ENCODE measurements at regions not wholly inside any gene's neighbourhood (a gene's known extent, or its start where the extent isn't known, plus 50 kb on each side); places are given as distances from the start of the nearest gene placed in this dataset.
"Not testable (repeated sequence)": the region's sequence is repeated elsewhere in the genome, so short reads cannot be mapped to it uniquely, and the experiment has no call there.

DNA sequence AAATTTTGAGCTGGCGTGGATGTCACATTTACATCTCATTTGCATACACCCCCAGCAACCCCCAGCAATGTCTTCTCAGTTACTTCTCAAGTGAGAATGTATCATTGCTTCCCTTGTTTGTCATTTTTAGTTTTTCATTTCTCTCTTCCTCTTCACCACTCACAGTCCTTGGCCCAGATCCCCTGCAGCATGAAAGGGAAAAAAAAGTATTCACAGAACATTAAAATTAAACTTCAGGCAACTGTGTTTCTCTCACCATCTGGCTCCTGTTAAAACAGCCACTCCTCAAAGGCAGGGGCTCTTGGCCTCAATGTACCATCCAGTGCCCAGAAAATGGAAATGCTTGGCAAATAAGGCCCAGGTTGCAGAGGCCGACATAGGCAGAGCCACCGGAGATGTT is 126.8 kb downstream of the CTNND1 start:
- Histone ChIP-seq H3K27ac (ENCODE audit: low read depth in 1 of 2, low read length in 2 of 2) (no peak overlapping the region), H3K4me1 (ENCODE audit: insufficient read depth, low read length) (no peaks in the 10 kb centered on the region), H3K36me3 (ENCODE audit: insufficient read depth, low read length) (no peaks in the 10 kb centered on the region), H3K9me3 (ENCODE audit: control insufficient read depth in 1 of 2, insufficient read depth in 1 of 2, low read length in 2 of 2) (no peaks in the 10 kb centered on the region), H3K27me3 (ENCODE audit: control insufficient read depth in 1 of 2, insufficient read depth in 2 of 2, low read length in 2 of 2) (peaks cover 0 to 2% of the 10 kb centered on the region in 2 experiments), H3K4me3 (ENCODE audit: low read length) (no peak overlapping the region)
- H3K9me3 Mint-ChIP-seq, result no peaks in the 10 kb centered on the region
- no peak overlapping the region for H3K27ac Mint-ChIP-seq
- TF ChIP-seq, protein P1, sequence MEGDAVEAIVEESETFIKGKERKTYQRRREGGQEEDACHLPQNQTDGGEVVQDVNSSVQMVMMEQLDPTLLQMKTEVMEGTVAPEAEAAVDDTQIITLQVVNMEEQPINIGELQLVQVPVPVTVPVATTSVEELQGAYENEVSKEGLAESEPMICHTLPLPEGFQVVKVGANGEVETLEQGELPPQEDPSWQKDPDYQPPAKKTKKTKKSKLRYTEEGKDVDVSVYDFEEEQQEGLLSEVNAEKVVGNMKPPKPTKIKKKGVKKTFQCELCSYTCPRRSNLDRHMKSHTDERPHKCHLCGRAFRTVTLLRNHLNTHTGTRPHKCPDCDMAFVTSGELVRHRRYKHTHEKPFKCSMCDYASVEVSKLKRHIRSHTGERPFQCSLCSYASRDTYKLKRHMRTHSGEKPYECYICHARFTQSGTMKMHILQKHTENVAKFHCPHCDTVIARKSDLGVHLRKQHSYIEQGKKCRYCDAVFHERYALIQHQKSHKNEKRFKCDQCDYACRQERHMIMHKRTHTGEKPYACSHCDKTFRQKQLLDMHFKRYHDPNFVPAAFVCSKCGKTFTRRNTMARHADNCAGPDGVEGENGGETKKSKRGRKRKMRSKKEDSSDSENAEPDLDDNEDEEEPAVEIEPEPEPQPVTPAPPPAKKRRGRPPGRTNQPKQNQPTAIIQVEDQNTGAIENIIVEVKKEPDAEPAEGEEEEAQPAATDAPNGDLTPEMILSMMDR (IDR thresholded peaks at IDR 0.05), result no peak
- peaks cover 5% of the 10 kb centered on the region for H3K27me3 Mint-ChIP-seq
- ChIA-PET CTCF (no interaction called here), POLR2A (no interaction called here)
- intact Hi-C loops (cut with DNase I, micrococcal nuclease), result no loop called here
- ATAC-seq (ENCODE audit: poor library complexity) (no peak), DNase-seq (no peak)
- H3K36me3 Mint-ChIP-seq (ENCODE audit: low read depth), result no peaks in the 10 kb centered on the region
- no peak overlapping the region for H3K4me3 Mint-ChIP-seq
- H3K4me1 Mint-ChIP-seq (ENCODE audit: low read depth), result no peaks in the 10 kb centered on the region

DNA sequence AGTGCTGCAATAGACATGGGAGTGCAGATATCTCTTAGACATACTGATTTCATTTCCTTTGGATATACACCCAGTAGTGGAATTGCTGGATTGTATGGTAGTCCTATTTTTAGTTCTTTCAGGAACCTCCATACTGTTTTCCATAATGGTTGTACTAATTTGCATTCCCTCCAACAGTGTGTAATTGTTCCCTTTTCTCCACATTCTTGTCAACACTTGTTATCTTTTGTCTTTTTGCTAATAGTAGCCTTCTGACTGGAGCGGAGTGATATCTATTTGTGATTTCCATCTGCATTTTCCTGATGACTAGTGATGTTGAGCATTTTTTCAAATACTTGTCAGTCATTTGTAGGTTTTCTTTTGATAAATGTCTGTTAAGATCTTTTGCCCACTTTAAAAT is 128.9 kb downstream of the CTNND1 start:
- intact Hi-C loops (cut with DNase I, micrococcal nuclease), result no loop called here
- no peaks in the 10 kb centered on the region for H3K9me3 ChIP-seq (ENCODE audit: control insufficient read depth in 1 of 2, insufficient read depth in 1 of 2, low read length in 2 of 2)
- no peaks in the 10 kb centered on the region for H3K9me3 Mint-ChIP-seq
- no peak overlapping the region for H3K4me3 Mint-ChIP-seq
- H3K36me3 ChIP-seq (ENCODE audit: insufficient read depth, low read length), result no peaks in the 10 kb centered on the region
- H3K27ac ChIP-seq (ENCODE audit: low read depth in 1 of 2, low read length in 2 of 2), result no peak overlapping the region
- CTCF ChIA-PET, result no interaction called here
- no peak overlapping the region for H3K27ac Mint-ChIP-seq
- DNase-seq (no peak), ATAC-seq (ENCODE audit: poor library complexity) (no peak)
- no peaks in the 10 kb centered on the region for H3K4me1 ChIP-seq (ENCODE audit: insufficient read depth, low read length)
- H3K27me3 ChIP-seq (ENCODE audit: control insufficient read depth in 1 of 2, insufficient read depth in 2 of 2, low read length in 2 of 2), result peaks cover 2 to 4% of the 10 kb centered on the region in 2 experiments
- TF ChIP-seq, protein P1 (IDR thresholded peaks at IDR 0.05), result no peak
- no peaks in the 10 kb centered on the region for H3K36me3 Mint-ChIP-seq (ENCODE audit: low read depth)
- no peak overlapping the region for H3K4me3 ChIP-seq (ENCODE audit: low read length)
- H3K4me1 Mint-ChIP-seq (ENCODE audit: low read depth), result no peaks in the 10 kb centered on the region
- POLR2A ChIA-PET, result no interaction called here
- peaks cover 13% of the 10 kb centered on the region for H3K27me3 Mint-ChIP-seq

DNA sequence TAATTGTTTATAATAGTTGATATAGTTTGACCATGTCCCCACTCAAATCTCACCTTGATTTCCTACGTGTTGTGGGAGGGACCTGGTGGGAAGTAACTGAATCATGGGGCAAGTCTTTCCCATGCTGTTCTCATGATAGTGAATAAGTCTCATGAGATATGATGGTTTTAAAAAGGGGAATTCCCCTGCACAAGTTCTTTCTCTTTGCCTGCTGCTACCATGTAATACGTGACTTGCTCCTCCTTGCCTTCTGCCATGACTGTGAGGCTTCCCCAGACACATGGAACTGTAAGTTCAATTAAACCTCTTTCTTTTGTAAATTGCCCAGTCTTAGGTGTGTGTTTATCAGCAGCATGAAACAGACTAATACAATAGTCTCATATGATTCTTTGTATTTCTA is 130.5 kb upstream of the OR9Q1 start:
- not testable (repeated sequence) for H3K36me3 ChIP-seq (ENCODE audit: insufficient read depth, low read length); H3K9me3 Mint-ChIP-seq

DNA sequence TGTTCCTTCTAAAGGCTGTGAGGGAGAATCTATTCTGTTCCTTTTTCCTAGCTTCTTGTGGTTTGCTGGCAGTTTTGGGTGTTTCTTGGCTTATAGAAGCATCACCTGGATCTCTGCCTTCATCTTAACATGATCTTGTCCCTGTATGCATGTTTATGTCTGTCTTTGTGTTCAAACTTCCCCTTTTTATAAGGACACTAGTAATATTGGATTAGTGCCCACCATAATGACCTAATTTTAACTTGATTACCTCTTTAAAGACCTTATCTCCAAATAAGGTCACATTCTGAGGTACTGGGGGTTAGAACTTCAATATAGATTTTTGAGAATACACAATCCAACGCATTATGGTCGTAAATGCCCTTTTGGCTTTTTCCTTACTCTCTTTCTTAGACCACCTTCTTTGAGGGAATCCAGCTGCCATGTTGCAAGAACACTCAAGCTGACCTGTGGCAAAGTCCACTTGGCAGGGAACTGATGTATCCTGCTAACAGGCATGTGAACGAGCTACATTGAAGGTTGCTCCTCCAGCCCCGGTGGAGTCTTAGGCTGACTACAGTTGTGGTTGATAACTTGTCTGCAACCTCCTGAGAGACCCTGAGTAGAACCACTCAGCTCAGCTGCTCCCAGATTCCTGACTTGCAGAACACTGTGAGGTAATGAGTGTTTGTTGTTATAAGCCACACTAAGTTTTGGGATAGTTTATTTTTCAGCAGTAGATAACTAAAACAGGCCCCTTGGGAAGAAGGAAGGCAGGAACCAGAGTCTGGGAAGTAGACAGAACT is 127.1 kb upstream of the OR9Q1 start:
- POLR2A ChIA-PET, result no interaction called here
- Histone ChIP-seq H3K4me1 (ENCODE audit: insufficient read depth, low read length) (no peaks in the 10 kb centered on the region), H3K9me3 (ENCODE audit: control insufficient read depth in 1 of 2, insufficient read depth in 1 of 2, low read length in 2 of 2) (no peaks in the 10 kb centered on the region), H3K36me3 (ENCODE audit: insufficient read depth, low read length) (no peaks in the 10 kb centered on the region), H3K4me3 (ENCODE audit: low read length) (no peak overlapping the region), H3K27me3 (ENCODE audit: control insufficient read depth in 1 of 2, insufficient read depth in 2 of 2, low read length in 2 of 2) (peaks cover 4 to 12% of the 10 kb centered on the region in 2 experiments), H3K27ac (ENCODE audit: low read depth in 1 of 2, low read length in 2 of 2) (no peak overlapping the region)
- Mint-ChIP-seq H3K27ac (no peak overlapping the region), H3K4me3 (no peak overlapping the region), H3K4me1 (ENCODE audit: low read depth) (no peaks in the 10 kb centered on the region), H3K36me3 (ENCODE audit: low read depth) (no peaks in the 10 kb centered on the region), H3K27me3 (peaks cover 48% of the 10 kb centered on the region), H3K9me3 (no peaks in the 10 kb centered on the region)
- CTCF ChIA-PET, result no interaction called here
- DNase-seq (no peak), ATAC-seq (ENCODE audit: poor library complexity) (no peak)
- intact Hi-C loops (cut with DNase I, micrococcal nuclease), result no loop called here
- TF ChIP-seq, protein P1 (IDR thresholded peaks at IDR 0.05), result no peak

More for the DNA sequence above, 130.5 kb upstream of the OR9Q1 start:
- H3K27me3 Mint-ChIP-seq, result peaks cover 30% of the 10 kb centered on the region
- H3K27me3 ChIP-seq (ENCODE audit: control insufficient read depth in 1 of 2, insufficient read depth in 2 of 2, low read length in 2 of 2); H3K4me1 Mint-ChIP-seq (ENCODE audit: low read depth); POLR2A ChIA-PET; DNase-seq; H3K36me3 Mint-ChIP-seq (ENCODE audit: low read depth); CTCF ChIA-PET; H3K9me3 ChIP-seq (ENCODE audit: control insufficient read depth in 1 of 2, insufficient read depth in 1 of 2, low read length in 2 of 2); H3K4me3 Mint-ChIP-seq; H3K27ac ChIP-seq (ENCODE audit: low read depth in 1 of 2, low read length in 2 of 2); ATAC-seq (ENCODE audit: poor library complexity); H3K27ac Mint-ChIP-seq; intact Hi-C loops (cut with DNase I, micrococcal nuclease); H3K4me1 ChIP-seq (ENCODE audit: insufficient read depth, low read length); H3K4me3 ChIP-seq (ENCODE audit: low read length): not testable (repeated sequence)

Data from CD4-positive, alpha-beta T cell (primary cell).